ENCODE measurements at regions not wholly inside any gene's neighbourhood (a gene's known extent, or its start where the extent isn't known, plus 50 kb on each side); places are given as distances from the start of the nearest gene placed in this dataset.
"Not testable (repeated sequence)": the region's sequence is repeated elsewhere in the genome, so short reads cannot be mapped to it uniquely, and the experiment has no call there.

- DNase-seq = no peak
- Histone ChIP-seq H3K4me3 (no peak overlapping the region), H3K4me1 (no peaks in the 10 kb centered on the region), H3K36me3 (no peaks in the 10 kb centered on the region), H3K9me3 (peaks cover 0 to 6% (median 0%) of the 10 kb centered on the region in 3 donors), H3K27ac (no peak overlapping the region), H3K27me3 (no peaks in the 10 kb centered on the region)
- intact Hi-C loops (cut with DNase I; ENCODE audit: low total_unique reads) = no loop called here
- TF ChIP-seq, protein P1, sequence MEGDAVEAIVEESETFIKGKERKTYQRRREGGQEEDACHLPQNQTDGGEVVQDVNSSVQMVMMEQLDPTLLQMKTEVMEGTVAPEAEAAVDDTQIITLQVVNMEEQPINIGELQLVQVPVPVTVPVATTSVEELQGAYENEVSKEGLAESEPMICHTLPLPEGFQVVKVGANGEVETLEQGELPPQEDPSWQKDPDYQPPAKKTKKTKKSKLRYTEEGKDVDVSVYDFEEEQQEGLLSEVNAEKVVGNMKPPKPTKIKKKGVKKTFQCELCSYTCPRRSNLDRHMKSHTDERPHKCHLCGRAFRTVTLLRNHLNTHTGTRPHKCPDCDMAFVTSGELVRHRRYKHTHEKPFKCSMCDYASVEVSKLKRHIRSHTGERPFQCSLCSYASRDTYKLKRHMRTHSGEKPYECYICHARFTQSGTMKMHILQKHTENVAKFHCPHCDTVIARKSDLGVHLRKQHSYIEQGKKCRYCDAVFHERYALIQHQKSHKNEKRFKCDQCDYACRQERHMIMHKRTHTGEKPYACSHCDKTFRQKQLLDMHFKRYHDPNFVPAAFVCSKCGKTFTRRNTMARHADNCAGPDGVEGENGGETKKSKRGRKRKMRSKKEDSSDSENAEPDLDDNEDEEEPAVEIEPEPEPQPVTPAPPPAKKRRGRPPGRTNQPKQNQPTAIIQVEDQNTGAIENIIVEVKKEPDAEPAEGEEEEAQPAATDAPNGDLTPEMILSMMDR (IDR thresholded peaks at IDR 0.05) = no peak
Measured at GRCh38 chrX:1851527-1851926, 236.7 kb downstream of the ASMT start.

GRCh38 chrX:1852082-1852481 lies 237.2 kb downstream of the ASMT start:
- Histone ChIP-seq H3K9me3 (peaks cover 0 to 6% (median 0%) of the 10 kb centered on the region in 3 donors), H3K27me3 (no peaks in the 10 kb centered on the region), H3K27ac (no peak overlapping the region), H3K4me3 (no peak overlapping the region), H3K4me1 (no peaks in the 10 kb centered on the region), H3K36me3 (no peaks in the 10 kb centered on the region)
- DNase-seq = no peak
- intact Hi-C loops (cut with DNase I; ENCODE audit: low total_unique reads) = no loop called here
- TF ChIP-seq, protein P1 (IDR thresholded peaks at IDR 0.05) = no peak

DNA sequence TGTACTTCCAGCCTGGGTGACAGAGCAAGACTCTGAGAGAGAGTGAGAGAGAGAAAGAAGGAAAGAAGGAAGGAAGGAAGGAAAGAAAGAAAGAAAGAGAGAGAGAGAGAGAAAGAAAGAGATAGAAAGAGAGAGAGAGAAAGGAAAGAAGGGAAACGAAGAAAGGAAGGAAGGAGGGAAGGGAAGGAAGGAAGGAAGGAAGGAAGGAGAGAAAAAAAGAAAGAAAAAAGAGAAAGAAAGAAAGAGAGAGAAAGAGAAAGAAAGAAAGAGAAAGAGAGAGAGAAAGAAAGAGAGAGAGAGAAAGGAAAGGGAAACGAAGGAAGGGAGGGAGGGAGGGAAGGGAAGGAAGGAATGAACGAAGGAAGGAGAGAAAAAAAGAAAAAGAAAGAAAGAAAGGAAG lies 238.6 kb downstream of the ASMT start:
- no peak overlapping the region for H3K4me3 ChIP-seq
- DNase-seq = no peak
- TF ChIP-seq, protein P1 (IDR thresholded peaks at IDR 0.05) = no peak
- intact Hi-C loops (cut with DNase I; ENCODE audit: low total_unique reads) = no loop called here
- H3K27ac ChIP-seq = no peak overlapping the region
- no peaks in the 10 kb centered on the region for H3K36me3 ChIP-seq
- no peaks in the 10 kb centered on the region for H3K27me3 ChIP-seq
- H3K4me1 ChIP-seq = no peaks in the 10 kb centered on the region
- peaks cover 0 to 6% (median 0%) of the 10 kb centered on the region in 3 donors for H3K9me3 ChIP-seq

- TF ChIP-seq, protein P1 (IDR thresholded peaks at IDR 0.05) = no peak
- H3K4me3 ChIP-seq = no peak overlapping the region
- peaks cover 0 to 6% (median 0%) of the 10 kb centered on the region in 3 donors for H3K9me3 ChIP-seq
- no peaks in the 10 kb centered on the region for H3K4me1 ChIP-seq
- H3K27me3 ChIP-seq = no peaks in the 10 kb centered on the region
- H3K27ac ChIP-seq = no peak overlapping the region
- H3K36me3 ChIP-seq = no peaks in the 10 kb centered on the region
- no peak for DNase-seq
- intact Hi-C loops (cut with DNase I; ENCODE audit: low total_unique reads) = no loop called here
Measured at GRCh38 chrX:1853916-1854315, 239.1 kb downstream of the ASMT start.

- intact Hi-C loops (cut with DNase I; ENCODE audit: low total_unique reads); DNase-seq; H3K36me3 ChIP-seq; H3K9me3 ChIP-seq; H3K4me1 ChIP-seq; H3K4me3 ChIP-seq; H3K27me3 ChIP-seq; H3K27ac ChIP-seq: not testable (repeated sequence)
Measured at GRCh38 chrX:1854861-1855260, 240.0 kb downstream of the ASMT start.

- H3K27me3 ChIP-seq; H3K4me3 ChIP-seq; intact Hi-C loops (cut with DNase I; ENCODE audit: low total_unique reads); H3K27ac ChIP-seq; H3K4me1 ChIP-seq; DNase-seq; H3K9me3 ChIP-seq; H3K36me3 ChIP-seq: not testable (repeated sequence)
Measured at GRCh38 chrX:1859266-1859665, 244.4 kb downstream of the ASMT start.

DNA sequence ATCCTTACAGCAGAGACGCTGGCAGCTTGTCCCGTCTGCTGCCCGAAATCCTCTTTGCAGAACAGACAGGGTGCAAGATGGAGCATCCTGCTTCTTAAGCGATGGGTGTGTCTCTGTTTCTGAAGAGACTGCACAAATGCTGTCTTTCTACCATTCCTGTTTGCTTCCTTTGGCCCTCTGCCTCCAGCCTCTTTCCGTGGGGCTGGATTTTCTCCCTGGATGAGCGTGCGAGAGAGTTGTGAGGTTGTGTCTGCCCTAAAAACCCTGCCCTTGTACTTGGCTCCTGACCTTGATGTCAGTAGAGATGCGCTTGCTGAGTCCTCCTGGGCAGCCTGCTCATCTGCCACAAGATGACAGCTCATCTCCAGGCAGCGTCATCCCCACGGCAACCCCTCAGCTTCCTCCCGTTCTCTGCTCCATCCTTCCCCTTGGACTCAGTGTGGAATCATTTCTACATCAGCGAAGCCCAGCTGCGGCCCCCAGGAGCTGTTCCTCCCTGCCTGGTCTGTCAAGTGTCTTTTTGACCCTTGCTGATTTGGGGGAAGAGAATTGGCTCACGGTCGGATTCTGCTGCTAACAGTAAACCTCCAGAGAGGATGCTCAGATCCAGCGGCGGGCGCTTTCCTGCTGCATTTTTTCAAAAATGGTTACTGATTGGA lies 246.2 kb downstream of the ASMT start:
- no peak for DNase-seq
- H3K9me3 ChIP-seq = no peaks in the 10 kb centered on the region
- no peak overlapping the region for H3K27ac ChIP-seq
- H3K36me3 ChIP-seq = no peaks in the 10 kb centered on the region
- no peaks in the 10 kb centered on the region for H3K4me1 ChIP-seq
- TF ChIP-seq, protein P1 (IDR thresholded peaks at IDR 0.05) = no peak
- intact Hi-C loops (cut with DNase I; ENCODE audit: low total_unique reads) = no loop called here
- H3K4me3 ChIP-seq = no peak overlapping the region
- peaks cover 0 to 3% of the 10 kb centered on the region in 2 donors for H3K27me3 ChIP-seq

GRCh38 chrX:1863995-1864394 lies 249.1 kb downstream of the ASMT start:
- H3K4me3 ChIP-seq, DNase-seq, H3K9me3 ChIP-seq: not testable (repeated sequence)

More at GRCh38 chrX:1863995-1864394, 249.1 kb downstream of the ASMT start:
- H3K27me3 ChIP-seq; intact Hi-C loops (cut with DNase I; ENCODE audit: low total_unique reads); H3K36me3 ChIP-seq; H3K4me1 ChIP-seq; H3K27ac ChIP-seq: not testable (repeated sequence)
